ENCODE measurements at regions not wholly inside any gene's neighbourhood (a gene's known extent, or its start where the extent isn't known, plus 50 kb on each side); places are given as distances from the start of the nearest gene placed in this dataset.

- TF ChIP-seq PHF8 (IDR thresholded peaks at IDR 0.05; ENCODE audit: borderline replicate concordance, low read depth) = no peak
- no peak for TF ChIP-seq EHMT2 (IDR thresholded peaks at IDR 0.05; ENCODE audit: low read depth)
- TF ChIP-seq POLR2A (IDR thresholded peaks at IDR 0.05; ENCODE audit: low read length) = no peak
- no peak for TF ChIP-seq CTCF (IDR thresholded peaks at IDR 0.05)
- TF ChIP-seq MAZ (IDR thresholded peaks at IDR 0.05; ENCODE audit: borderline replicate concordance, low read depth, low read length) = no peak
- TF ChIP-seq RCOR1 (IDR thresholded peaks at IDR 0.05; ENCODE audit: low read depth, low read length) = no peak
- TF ChIP-seq, protein P1, sequence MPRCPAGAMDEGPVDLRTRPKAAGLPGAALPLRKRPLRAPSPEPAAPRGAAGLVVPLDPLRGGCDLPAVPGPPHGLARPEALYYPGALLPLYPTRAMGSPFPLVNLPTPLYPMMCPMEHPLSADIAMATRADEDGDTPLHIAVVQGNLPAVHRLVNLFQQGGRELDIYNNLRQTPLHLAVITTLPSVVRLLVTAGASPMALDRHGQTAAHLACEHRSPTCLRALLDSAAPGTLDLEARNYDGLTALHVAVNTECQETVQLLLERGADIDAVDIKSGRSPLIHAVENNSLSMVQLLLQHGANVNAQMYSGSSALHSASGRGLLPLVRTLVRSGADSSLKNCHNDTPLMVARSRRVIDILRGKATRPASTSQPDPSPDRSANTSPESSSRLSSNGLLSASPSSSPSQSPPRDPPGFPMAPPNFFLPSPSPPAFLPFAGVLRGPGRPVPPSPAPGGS (IDR thresholded peaks at IDR 0.05) = no peak
- no peak for TF ChIP-seq CBX8 (IDR thresholded peaks at IDR 0.05)
- TF ChIP-seq KDM5A (IDR thresholded peaks at IDR 0.05) = no peak
- no peak for TF ChIP-seq USF2 (IDR thresholded peaks at IDR 0.05)
- TF ChIP-seq HOXA7 (CRISPR knock-in tag; IDR thresholded peaks at IDR 0.05) = no peak
These were observed 67.1 kb downstream of the RTP5 start for GRCh38 chr2:241936457-241937133.

Data from A549 (cell line).